NCI-H446 (cell line): ENCODE measurements at regions not wholly inside any gene's neighbourhood (a gene's known extent, or its start where the extent isn't known, plus 50 kb on each side); places are given as distances from the start of the nearest gene placed in this dataset.

ENCODE experiments used
- DNase-seq, 2 experiments: peaks; one replicate each; lab custom pipeline; 2025; lab: John Stamatoyannopoulos, UW

DNA sequence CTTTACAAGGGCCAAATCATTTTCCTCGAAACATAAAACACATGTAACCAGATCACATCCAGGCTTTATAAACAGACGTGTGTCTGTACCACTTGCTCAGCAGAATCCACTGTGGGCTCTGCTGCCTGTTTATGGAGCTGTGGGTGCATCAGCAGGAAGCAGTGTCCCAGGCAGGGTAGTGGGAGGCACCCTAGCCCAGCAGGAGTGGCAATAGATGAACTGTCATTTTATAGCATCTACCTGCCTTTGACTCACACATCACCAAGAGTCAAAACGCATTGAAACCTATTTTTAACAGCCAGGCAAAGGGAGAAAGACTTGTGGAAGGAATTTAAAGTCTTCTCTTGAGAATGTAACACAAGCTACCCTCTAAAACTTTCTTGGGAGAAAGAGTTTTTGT is 169.1 kb upstream of the TENM3 start:
- no peak for DNase-seq

- no peak for DNase-seq
Measured at GRCh38 chr4:182074810-182075209, 168.4 kb upstream of the TENM3 start.

- no peak for DNase-seq
Measured at GRCh38 chr4:182082910-182083309, 160.3 kb upstream of the TENM3 start.

- DNase-seq = no peak
Measured at GRCh38 chr4:182083671-182084410, 159.4 kb upstream of the TENM3 start.

DNA sequence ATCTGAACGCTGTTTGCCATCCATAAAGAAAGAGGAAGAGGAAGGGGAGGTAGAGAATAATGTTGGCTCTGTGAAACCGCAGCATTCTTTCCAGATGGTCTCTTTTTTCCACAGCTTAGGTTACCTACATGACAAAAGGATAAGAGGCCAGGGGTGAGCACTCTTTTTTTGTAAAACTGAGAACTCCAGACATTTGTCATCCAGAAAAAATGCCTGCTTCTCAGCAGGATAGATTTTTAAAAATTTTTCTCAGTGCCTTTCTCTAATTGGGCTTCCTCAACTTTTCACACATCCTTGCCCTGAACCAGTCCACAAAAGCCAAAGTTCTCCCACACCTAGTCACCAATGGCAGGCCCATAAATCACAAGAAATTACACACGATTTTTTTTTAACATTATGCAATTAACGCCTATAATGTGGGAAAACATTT is 158.1 kb upstream of the TENM3 start:
- no peak for DNase-seq

- DNase-seq = no peak
Measured at GRCh38 chr4:182089326-182089725, 153.9 kb upstream of the TENM3 start.

DNA sequence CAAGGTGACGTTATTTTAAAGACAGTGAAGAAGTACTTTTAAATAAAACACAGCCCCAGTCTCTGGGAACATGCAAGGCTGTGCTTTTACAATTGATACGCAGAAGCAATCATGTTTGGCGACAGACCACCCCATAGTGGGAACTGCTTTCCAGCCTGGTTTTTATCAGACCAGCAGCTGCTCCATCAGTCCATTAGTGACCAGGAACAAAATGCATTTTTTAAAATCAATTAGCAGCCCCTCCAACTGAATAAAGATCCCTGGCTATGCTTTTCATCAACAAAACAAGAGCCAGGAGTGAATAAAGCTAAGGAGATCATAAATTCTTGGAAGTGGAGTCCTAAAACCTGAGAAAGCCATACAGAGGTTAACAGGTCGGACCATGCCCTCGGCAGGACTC is 153.0 kb upstream of the TENM3 start:
- no peak for DNase-seq

DNA sequence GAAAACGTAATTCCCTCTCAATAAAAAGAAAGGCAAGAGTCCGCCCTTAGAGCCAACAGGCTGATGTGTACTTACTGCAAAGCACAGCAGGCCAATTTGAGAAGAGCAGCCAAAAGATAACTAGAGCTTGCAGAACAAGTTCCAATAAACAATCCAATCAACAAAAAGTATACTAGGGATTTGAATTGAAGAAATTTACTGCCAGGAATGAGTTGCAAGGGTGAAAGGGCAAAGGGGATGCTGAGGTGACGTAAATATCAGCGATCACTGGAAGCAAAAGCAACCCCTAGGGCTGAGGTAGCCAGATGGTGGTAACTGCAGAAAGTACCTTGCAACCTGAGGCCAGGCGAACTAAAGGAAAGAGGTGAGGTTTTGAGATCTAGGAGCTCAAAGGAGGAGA is 152.1 kb upstream of the TENM3 start:
- DNase-seq = no peak

DNA sequence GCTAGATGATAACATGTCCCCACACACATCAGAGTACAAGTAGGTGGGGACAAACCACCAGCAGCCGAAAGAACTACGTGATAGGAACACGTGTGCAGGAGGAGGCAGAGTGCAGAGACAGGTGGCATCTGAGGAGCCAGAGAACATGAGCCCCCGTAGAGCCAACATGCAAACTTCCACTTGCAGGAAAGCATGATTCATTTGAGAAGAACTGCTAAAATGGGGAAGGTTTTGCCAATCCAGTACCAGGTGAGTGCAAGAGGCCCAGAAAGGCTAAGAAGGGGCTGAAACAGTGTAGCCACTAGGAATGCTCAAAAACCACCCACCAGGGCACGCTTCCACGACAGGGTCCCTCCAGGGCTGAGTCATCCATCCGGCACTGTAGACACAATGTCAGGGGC is 149.8 kb upstream of the TENM3 start:
- no peak for DNase-seq

- no peak for DNase-seq
Measured at GRCh38 chr4:182093935-182094334, 149.3 kb upstream of the TENM3 start.

DNA sequence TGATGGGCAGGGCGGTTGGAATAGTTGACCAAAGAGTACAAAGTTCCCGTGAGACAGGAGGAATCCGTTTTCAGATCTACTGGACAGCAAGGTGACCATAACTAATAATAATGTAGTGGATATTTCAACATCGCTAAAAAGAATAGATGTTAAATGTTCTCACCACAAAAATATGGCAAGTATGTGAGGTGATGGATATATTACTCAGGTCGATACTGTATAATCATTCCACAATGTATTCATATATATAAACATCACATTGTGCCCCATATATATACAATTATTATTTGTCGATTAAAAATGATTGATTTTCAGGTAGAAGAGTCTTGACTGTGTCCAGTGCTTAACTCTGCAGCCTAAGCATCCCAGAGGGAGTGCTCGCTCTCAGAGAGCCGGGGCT is 141.6 kb upstream of the TENM3 start:
- no peak for DNase-seq

DNA sequence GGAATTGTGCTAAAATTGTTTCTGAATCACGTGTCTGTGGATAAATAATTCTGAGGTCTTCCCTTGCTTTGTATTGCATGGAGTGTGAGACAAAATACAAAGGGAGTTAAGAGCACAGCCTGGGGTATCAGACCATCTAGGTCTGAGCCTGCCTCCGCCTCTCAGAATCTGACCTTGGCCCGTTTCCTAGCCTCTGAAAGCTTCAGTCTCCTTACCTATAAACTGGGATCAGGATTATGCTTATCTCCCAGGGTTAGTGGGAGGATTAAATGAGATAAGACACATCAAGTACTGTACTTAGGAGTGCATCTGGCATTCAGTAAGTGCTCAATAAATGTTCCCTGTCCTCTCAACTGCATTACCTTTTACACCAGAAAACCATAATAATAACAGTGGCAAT is 140.6 kb upstream of the TENM3 start:
- DNase-seq = no peak

DNA sequence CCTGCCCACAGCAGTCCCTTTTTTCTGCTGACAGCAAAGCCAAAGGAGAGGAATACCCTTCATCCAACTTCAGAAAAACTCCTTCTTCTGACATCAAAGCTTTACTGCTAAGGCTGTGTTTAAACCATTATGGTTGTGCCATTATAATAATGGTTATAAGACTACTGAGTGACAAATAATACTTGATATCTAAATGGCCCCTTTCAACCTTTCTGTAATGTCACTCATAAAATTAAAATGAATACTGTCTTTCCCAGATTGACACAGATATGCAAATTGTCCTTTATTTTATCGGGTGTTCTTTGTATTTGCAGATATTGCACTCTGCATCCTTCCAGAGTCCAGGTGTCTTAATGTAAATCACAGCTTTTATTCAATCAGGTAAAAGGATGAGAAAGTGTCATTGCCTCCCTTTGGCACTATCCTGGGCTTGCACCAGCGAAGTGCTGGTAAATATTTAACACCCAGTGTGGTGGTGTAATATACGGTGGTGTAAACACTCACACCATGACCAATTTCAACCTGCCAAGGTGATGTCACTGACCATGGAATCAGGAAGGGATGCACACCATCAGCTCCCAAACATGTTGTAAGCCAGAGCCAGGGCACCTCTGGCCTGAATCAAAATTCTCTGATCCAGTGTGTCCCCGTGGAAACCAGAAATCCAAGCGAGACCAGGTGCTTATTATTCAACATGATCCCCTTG is 139.4 kb upstream of the TENM3 start:
- DNase-seq = no peak

DNA sequence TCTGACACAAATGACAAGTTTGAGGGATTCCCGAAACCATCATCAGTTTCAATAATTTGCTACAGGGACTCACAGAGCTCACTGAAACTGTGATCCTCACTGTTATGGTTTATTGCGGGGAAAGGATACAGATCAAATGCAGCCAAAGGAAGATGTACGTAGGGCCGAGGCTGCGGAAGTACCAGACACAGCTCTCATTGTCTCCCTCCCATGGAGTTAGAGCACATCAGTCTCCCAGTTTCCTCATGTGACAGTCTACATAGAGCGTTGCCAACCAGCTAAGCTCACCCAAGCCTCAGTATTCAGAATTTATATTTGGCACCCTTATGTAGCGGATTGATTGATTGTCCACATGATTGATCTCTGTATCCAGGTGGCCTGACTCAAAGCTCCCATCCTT is 137.8 kb upstream of the TENM3 start:
- DNase-seq = no peak

GRCh38 chr4:182107931-182108330 is 135.3 kb upstream of the TENM3 start:
- DNase-seq = no peak

DNA sequence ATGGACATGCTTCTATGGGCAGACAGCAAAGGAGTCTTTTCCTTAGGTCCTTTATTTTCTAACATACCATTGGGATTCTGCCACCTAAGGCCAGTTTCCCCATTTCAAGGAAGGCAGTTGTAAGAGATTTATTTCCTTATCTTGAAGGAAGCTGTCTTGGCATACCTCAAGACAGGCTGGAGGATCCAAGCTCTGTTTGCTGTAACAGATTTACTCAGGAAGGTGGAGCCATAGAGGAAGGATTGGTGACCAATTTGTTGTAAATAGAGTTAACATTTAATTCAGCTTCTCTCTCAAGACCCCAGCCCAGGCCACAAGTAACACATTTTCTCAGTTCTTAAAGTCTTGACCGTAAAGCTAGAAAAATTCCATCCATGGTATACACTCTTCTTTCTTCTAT is 131.6 kb upstream of the TENM3 start:
- no peak for DNase-seq

DNA sequence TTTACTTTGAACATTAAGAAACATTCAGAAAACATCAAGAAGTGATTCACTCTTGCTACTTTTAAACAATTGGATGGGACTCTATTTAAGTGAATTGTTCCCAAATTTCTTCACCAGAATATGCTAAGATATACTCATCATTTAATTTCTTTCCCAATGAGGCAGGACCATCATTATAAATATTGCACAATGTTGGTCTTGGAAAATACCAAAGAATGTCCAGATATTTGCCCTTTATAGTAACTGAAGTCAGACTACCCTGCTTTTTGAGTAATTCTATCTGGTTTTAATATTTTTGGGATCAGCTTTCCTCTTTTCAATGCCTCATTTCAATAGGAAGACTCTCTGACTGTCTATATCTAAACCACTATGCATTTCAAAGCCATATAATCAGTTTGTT is 129.4 kb upstream of the TENM3 start:
- DNase-seq = no peak

DNA sequence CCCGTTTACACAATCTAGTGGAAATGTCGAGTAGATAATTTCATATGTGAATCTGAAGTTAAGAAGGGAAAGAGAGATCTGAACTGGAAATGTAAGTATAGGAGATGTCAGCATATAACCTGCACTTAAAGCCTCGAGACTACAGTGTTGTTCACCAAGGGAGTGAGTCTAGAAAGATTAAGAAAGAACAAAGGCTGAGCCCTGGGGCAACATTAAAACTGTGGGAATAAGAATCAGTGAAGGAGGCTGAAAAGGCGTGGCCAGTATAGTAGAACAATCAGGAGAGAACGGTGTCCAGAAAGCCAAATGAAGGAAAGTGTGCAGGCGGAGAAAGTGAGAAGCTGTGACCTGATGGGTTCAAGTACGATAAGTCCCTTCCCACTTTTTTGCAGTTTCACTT is 118.8 kb upstream of the TENM3 start:
- DNase-seq = no peak

DNA sequence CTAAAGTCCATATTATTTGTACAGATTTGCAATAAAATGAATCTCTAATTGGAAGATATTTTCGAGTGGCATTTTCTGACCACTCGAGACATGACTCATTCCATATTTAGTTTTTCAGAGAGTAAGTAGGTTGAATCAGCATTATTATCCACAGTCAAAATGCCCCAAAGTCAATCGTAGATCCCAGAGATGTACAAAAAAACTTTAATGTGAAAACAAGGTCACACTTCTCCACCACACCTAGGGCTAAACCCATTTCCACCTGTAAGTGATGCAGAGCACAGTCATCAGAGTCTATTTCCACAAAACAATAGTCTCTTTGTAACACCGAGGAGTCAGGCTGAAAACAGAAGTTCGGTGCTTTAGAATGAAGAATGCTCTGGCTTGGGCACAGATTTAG is 117.1 kb upstream of the TENM3 start:
- DNase-seq = no peak

DNA sequence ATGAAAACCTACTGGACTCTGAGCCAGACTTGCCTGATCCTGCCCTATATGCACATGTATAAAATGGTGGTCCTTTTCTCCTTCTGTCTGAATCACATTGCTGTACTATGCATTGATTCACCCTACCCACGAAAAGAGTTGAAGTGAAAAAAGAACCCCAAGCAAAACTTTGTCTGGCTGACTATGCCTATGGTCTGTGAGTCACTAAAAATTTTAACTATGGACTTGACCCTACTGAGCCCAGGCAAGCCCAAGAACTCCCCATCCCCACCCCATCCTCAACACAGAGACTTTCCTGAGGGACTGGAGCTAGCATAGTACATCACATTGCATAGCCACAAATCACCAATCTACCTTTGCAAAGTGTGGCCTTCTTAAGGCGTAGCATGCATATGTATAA is 116.6 kb upstream of the TENM3 start:
- no peak for DNase-seq

GRCh38 chr4:182133033-182133432 is 110.2 kb upstream of the TENM3 start:
- DNase-seq = no peak

GRCh38 chr4:182134261-182134660 is 108.9 kb upstream of the TENM3 start:
- DNase-seq = no peak

- DNase-seq = no peak
Measured at GRCh38 chr4:182136201-182136600, 107.0 kb upstream of the TENM3 start.

DNA sequence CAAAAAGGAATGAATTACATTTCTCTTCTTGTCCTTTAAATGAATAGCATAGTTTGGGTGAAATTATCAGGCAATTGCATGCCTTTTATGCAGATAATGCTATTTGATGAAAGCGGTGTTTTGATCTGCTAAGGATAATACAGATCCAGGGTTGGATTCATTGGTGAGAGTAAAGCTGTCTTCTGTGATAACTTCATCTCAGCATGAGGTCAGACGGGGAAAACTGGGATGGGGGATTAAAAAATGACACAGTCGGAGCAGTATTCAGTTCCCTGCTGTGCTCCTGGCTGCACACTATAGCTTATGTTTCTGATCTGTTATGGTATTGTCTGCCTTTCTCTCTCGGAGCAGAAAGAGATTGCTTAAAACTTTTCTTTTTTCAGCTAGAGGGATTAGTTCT is 105.9 kb upstream of the TENM3 start:
- DNase-seq = no peak
